ENCODE measurements at regions not wholly inside any gene's neighbourhood (a gene's known extent, or its start where the extent isn't known, plus 50 kb on each side); places are given as distances from the start of the nearest gene placed in this dataset.

DNA sequence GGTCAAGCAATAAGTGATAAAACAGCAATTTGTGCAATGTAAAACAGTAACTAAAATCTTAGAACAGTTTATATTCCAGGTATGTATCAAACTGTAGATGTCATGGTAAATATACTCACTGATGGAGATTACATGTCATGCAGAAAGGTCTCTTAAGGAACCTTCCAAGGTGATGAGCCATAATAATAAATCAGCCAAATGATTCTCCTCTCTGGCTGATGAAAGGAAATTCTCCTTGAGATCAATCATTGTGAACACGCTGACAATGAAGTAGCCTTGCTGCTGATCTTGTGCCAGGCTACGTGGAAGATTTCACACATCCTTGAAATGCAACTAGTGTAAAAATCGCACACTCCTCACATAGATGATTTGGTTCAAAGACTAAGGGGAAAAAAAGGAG is 392.5 kb upstream of the CDH7 start:
- no peak for DNase-seq
- no peaks in the 10 kb centered on the region for H3K36me3 Mint-ChIP-seq (ENCODE audit: low read depth)
- H3K4me3 Mint-ChIP-seq, result no peak overlapping the region
- intact Hi-C loops (cut with micrococcal nuclease), result no loop called here
- no peaks in the 10 kb centered on the region for H3K9me3 Mint-ChIP-seq
- no peaks in the 10 kb centered on the region for H3K4me1 Mint-ChIP-seq
- no peaks in the 10 kb centered on the region for H3K27me3 Mint-ChIP-seq
- no peak overlapping the region for H3K27ac Mint-ChIP-seq

DNA sequence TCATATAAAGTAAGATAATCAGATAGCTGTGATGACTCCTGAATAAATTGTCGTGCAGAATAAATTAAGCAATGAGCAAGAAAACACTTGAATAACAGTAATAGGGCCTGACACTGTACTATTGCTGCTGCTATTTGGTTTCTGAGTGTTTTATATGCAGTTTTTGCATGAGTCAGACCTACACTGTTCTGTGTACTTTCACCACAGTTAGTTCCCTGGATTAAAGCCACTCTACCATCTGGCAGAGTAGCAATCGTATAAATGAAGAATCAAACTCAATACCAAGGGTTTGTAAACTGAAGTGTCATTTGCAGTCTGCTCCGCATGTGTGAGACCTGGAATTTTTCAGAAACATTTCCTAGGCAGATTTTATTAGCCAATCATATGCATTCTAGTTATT is 398.6 kb upstream of the CDH7 start:
- DNase-seq, result no peak
- Mint-ChIP-seq H3K27ac (no peak overlapping the region), H3K9me3 (no peaks in the 10 kb centered on the region), H3K27me3 (no peaks in the 10 kb centered on the region), H3K4me3 (no peak overlapping the region), H3K4me1 (no peaks in the 10 kb centered on the region), H3K36me3 (ENCODE audit: low read depth) (no peaks in the 10 kb centered on the region)
- intact Hi-C loops (cut with micrococcal nuclease), result no loop called here

DNA sequence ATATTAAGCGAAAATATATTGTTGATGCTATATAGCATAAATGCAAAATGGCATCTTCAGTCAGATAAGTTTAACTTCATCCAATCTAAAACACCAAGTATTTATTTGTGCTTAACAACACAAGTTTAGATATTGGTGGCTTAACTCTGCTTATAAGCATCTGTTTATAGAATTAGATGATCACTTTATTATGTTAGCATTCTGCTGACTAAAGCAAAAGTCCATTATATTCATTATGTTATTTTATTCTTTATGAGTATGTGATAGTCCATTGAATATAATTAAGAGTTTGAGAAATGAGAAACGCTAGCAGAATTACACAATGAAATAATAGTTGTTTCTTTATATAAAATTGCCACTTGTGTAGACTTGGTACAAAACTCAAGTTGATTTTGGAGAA is 401.2 kb upstream of the CDH7 start:
- H3K27me3 Mint-ChIP-seq, result no peaks in the 10 kb centered on the region
- DNase-seq, result no peak
- H3K4me1 Mint-ChIP-seq, result no peaks in the 10 kb centered on the region
- H3K36me3 Mint-ChIP-seq (ENCODE audit: low read depth), result no peaks in the 10 kb centered on the region
- no peaks in the 10 kb centered on the region for H3K9me3 Mint-ChIP-seq
- no peak overlapping the region for H3K27ac Mint-ChIP-seq
- intact Hi-C loops (cut with micrococcal nuclease), result no loop called here
- no peak overlapping the region for H3K4me3 Mint-ChIP-seq

DNA sequence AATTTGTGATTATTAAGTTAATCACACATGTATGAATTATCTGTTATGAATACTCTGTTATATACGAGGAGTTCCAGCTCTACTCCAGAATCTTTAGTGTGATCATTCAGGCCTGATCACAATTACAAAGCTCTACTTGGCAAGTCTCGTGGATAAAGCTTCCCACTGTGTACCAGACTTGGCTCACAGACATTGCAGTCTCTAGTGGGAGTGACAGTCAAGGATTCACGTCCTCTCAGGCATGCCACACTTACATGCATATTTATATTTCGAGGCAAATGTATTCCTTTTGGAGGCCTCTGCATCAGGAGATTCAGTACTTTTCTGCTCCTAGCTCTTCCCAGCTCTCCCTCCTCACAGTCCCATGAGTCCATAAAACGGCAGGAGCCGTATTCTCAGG is 403.4 kb upstream of the CDH7 start:
- H3K4me1 Mint-ChIP-seq, result no peaks in the 10 kb centered on the region
- H3K9me3 Mint-ChIP-seq, result no peaks in the 10 kb centered on the region
- no peak overlapping the region for H3K4me3 Mint-ChIP-seq
- no peak for DNase-seq
- no peaks in the 10 kb centered on the region for H3K27me3 Mint-ChIP-seq
- H3K36me3 Mint-ChIP-seq (ENCODE audit: low read depth), result no peaks in the 10 kb centered on the region
- intact Hi-C loops (cut with micrococcal nuclease), result no loop called here
- no peak overlapping the region for H3K27ac Mint-ChIP-seq

DNA sequence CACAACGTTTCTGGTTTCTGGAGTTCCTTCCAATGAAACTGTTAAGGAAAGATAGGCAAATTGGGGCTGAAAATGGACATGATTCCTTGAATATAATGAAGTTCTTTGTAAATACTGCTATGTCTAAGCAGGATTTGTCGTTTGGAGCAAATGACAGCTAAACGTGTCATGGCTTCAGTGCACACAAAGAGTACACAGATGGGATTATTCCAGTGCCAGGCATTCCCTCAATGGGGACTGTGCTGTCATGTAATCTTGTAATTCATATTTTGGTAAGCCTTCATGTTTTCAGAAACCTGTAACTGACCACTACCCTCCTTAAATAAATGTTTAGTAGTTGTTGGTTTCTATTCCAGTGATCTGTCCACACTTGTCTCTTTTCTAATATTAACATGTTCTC is 404.7 kb upstream of the CDH7 start:
- H3K36me3 Mint-ChIP-seq (ENCODE audit: low read depth), result no peaks in the 10 kb centered on the region
- H3K4me3 Mint-ChIP-seq, result no peak overlapping the region
- no peaks in the 10 kb centered on the region for H3K4me1 Mint-ChIP-seq
- H3K27me3 Mint-ChIP-seq, result no peaks in the 10 kb centered on the region
- intact Hi-C loops (cut with micrococcal nuclease), result no loop called here
- no peaks in the 10 kb centered on the region for H3K9me3 Mint-ChIP-seq
- no peak overlapping the region for H3K27ac Mint-ChIP-seq
- no peak for DNase-seq

DNA sequence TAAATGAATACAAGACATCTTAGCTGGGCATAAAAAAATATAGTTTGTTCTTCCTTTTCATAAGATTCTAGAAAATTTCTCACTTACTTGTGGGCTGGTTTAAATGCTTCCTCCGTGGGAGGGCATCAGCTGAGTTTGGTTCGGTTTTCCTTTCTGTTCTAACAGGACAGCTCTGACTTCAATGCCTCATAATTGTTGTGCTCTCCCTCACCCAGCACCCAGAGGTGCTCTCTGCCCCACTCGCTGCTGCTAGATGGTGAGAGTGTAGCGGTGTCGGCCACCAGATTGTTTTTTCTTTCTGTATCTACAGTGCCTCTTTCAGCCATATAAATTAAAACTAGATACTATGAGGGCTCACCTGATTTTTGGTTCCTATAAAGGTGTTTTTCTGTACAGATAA is 407.2 kb upstream of the CDH7 start:
- Mint-ChIP-seq H3K27ac (no peak overlapping the region), H3K9me3 (no peaks in the 10 kb centered on the region), H3K36me3 (ENCODE audit: low read depth) (no peaks in the 10 kb centered on the region), H3K27me3 (no peaks in the 10 kb centered on the region), H3K4me1 (no peaks in the 10 kb centered on the region), H3K4me3 (no peak overlapping the region)
- DNase-seq, result no peak
- intact Hi-C loops (cut with micrococcal nuclease), result no loop called here

DNA sequence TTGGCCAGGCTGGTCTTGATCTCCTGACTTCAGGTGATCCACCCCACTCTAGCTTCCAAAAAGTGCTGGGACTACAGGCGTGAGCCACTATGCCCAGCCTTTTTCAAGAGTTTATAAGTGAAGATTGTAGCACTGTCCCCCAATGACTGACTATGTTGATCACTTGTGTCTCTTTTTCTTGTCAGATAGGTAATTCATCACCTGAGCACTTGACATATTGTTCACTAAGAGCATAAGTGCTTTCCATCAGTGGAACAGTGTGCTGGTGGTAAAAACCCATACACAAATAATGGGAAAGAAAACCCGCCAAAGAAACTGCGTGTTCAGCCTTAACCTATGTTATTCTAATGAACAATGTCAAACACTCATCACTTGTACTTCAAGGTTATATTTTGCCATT is 414.4 kb upstream of the CDH7 start:
- DNase-seq, result no peak
- Mint-ChIP-seq H3K27me3 (no peaks in the 10 kb centered on the region), H3K4me1 (no peaks in the 10 kb centered on the region), H3K9me3 (peaks cover 4% of the 10 kb centered on the region), H3K36me3 (ENCODE audit: low read depth) (no peaks in the 10 kb centered on the region), H3K27ac (no peak overlapping the region), H3K4me3 (no peak overlapping the region)
- intact Hi-C loops (cut with micrococcal nuclease), result no loop called here

DNA sequence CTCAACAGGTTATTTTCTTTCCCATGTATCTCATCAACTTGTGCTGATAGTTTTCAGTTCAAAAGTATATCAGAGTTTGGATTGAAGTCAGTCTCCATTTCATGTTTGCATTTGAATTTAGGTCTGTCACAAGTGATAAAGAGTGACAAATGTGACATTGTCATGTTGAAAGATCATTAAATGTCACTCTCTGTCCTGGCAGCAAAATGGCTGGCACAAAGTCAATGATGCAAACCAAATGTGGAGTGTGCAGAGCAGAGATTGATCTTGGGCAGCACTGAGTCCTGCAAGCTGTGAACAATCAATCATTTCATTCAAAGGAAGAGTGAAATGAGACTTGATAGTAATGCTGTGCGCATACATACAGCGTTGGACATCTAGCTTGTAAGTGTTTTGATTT is 421.8 kb upstream of the CDH7 start:
- DNase-seq, result no peak
- Mint-ChIP-seq H3K27me3 (no peaks in the 10 kb centered on the region), H3K4me1 (no peaks in the 10 kb centered on the region), H3K9me3 (no peaks in the 10 kb centered on the region), H3K36me3 (ENCODE audit: low read depth) (no peaks in the 10 kb centered on the region), H3K4me3 (no peak overlapping the region), H3K27ac (no peak overlapping the region)
- intact Hi-C loops (cut with micrococcal nuclease), result no loop called here

DNA sequence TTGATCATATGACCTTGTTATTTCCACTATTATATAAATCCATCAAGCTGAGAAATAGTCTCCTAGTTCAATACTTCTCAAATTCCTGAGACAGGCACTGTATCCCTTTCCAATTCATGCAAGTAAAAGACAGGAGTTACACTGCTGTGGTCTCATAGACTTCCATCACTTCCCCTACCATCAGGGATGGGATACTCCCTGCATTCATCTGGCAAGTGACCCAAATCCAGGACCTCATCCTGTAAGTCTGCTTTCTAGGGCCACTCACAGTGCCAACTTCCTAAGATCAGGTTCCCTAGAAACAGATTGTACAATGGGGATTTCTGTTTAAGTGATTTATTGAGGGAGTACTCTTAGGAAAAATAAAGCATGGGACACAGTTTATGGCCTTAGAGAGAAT is 424.0 kb upstream of the CDH7 start:
- DNase-seq, result no peak
- no peaks in the 10 kb centered on the region for H3K36me3 Mint-ChIP-seq (ENCODE audit: low read depth)

DNA sequence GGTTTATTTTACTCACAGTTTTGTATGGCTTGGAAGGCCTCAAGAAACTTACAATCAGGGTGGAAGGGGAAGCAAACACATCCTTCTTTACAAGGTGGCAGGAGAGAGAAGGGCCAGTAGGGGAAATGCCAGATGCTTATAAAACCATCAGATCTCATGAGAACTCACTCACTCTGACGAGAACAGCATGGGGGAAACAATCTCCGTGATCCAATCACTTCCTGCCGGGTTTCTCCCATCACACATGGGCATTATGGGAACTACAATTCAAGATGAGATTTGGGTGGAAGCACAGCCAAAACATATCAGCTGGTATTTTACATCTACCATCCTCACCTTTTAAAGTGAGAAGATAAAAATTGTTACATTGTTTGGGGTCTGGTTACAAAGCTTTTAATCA is 427.9 kb upstream of the CDH7 start:
- H3K9me3 Mint-ChIP-seq, result no peaks in the 10 kb centered on the region
- no peak overlapping the region for H3K27ac Mint-ChIP-seq
- H3K27me3 Mint-ChIP-seq, result no peaks in the 10 kb centered on the region
- H3K36me3 Mint-ChIP-seq (ENCODE audit: low read depth), result no peaks in the 10 kb centered on the region
- intact Hi-C loops (cut with micrococcal nuclease), result no loop called here
- no peak for DNase-seq
- H3K4me1 Mint-ChIP-seq, result no peaks in the 10 kb centered on the region
- H3K4me3 Mint-ChIP-seq, result no peak overlapping the region

More for the DNA sequence above, 424.0 kb upstream of the CDH7 start:
- H3K4me3 Mint-ChIP-seq, result no peak overlapping the region
- intact Hi-C loops (cut with micrococcal nuclease), result no loop called here
- no peaks in the 10 kb centered on the region for H3K9me3 Mint-ChIP-seq
- no peaks in the 10 kb centered on the region for H3K4me1 Mint-ChIP-seq
- H3K27ac Mint-ChIP-seq, result no peak overlapping the region
- no peaks in the 10 kb centered on the region for H3K27me3 Mint-ChIP-seq

DNA sequence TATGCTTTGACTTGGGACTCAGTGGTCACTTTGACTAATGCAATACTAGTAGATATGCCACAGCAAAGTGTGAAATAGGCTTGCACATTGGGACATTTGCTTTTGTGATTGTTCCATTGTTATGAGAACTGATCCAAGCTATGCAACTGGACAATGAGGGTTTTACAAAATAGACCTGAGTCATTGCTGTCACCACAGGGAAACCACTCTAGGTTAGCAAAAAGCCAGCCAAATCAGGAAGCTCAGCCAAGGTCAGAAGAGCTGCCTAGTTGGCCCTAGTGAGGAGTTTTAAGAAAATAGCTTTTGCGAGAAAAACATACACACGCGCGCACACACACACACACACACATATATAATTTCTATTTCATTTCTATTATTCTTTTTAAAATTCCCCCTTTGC is 452.4 kb upstream of the CDH7 start:
- intact Hi-C loops (cut with micrococcal nuclease), result no loop called here
- H3K4me3 Mint-ChIP-seq, result no peak overlapping the region
- no peak overlapping the region for H3K27ac Mint-ChIP-seq
- H3K27me3 Mint-ChIP-seq, result no peaks in the 10 kb centered on the region
- no peak for DNase-seq
- H3K36me3 Mint-ChIP-seq (ENCODE audit: low read depth), result no peaks in the 10 kb centered on the region
- no peaks in the 10 kb centered on the region for H3K4me1 Mint-ChIP-seq
- no peaks in the 10 kb centered on the region for H3K9me3 Mint-ChIP-seq

DNA sequence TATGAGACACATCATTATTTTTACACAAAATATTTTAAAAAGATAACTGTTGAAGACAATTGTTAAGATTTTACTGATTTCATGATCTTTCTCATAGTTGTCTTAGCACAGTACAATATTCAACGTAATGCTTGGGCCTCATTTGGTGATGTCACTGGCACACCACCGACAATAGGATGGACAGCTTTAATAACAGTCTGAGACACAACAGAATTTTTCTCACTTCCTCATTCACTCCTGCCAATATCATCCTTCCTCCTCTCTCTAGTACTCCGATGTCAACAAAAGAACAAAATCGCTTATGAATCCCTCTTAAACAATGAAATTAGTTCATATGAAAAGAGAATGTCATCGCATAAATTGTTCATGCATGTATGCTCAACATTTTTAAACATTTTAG is 461.9 kb upstream of the CDH7 start:
- H3K4me1 Mint-ChIP-seq, result no peaks in the 10 kb centered on the region

DNA sequence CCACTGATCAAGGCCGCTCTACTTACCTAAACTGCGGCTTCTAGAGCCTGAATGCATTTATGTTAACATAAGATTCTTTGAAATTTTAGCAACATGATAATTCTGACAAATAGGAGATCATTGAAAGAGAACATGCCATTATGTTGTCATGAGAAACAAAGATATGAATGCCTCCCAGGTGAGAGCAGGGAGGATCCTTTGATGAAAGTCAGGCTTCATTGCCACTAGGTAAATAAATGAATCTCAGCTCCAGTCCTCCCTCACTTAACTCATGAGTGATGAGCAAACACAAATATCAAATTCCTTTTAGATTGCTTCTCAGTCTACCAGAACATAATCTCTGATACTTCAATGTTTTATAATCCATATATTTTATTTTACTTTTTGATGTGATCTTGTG is 463.2 kb upstream of the CDH7 start:
- no peak overlapping the region for H3K4me3 Mint-ChIP-seq
- no peaks in the 10 kb centered on the region for H3K36me3 Mint-ChIP-seq (ENCODE audit: low read depth)
- no peaks in the 10 kb centered on the region for H3K27me3 Mint-ChIP-seq
- no peak for DNase-seq
- no peak overlapping the region for H3K27ac Mint-ChIP-seq
- H3K9me3 Mint-ChIP-seq, result peaks cover 10% of the 10 kb centered on the region
- no peaks in the 10 kb centered on the region for H3K4me1 Mint-ChIP-seq
- intact Hi-C loops (cut with micrococcal nuclease), result no loop called here

More for the DNA sequence above, 461.9 kb upstream of the CDH7 start:
- intact Hi-C loops (cut with micrococcal nuclease), result no loop called here
- H3K27me3 Mint-ChIP-seq, result no peaks in the 10 kb centered on the region
- DNase-seq, result no peak
- peaks cover 10% of the 10 kb centered on the region for H3K9me3 Mint-ChIP-seq
- H3K27ac Mint-ChIP-seq, result no peak overlapping the region
- H3K36me3 Mint-ChIP-seq (ENCODE audit: low read depth), result no peaks in the 10 kb centered on the region
- no peak overlapping the region for H3K4me3 Mint-ChIP-seq

DNA sequence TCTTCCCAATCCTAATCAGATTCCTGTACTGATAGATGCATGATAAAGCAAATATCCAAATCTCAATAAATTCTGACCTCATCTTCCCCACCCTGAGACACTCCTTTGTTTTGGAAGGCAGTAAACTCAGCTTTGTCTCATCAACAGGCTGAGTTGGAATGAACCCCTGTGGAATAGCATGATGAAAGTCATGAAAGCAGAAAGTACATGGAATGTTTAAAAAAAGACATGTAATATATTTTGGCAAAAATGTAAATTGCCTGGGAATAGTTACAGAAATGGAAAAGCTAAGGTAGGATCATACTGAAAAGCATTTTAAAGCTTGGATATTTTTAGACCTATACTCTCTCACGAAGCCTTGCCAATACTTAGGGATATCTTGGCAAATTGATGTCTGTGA is 468.7 kb upstream of the CDH7 start:
- Mint-ChIP-seq H3K27me3 (no peaks in the 10 kb centered on the region), H3K27ac (no peak overlapping the region), H3K4me3 (no peak overlapping the region), H3K9me3 (peaks cover 17% of the 10 kb centered on the region), H3K36me3 (ENCODE audit: low read depth) (no peaks in the 10 kb centered on the region), H3K4me1 (no peaks in the 10 kb centered on the region)
- no peak for DNase-seq
- intact Hi-C loops (cut with micrococcal nuclease), result no loop called here

DNA sequence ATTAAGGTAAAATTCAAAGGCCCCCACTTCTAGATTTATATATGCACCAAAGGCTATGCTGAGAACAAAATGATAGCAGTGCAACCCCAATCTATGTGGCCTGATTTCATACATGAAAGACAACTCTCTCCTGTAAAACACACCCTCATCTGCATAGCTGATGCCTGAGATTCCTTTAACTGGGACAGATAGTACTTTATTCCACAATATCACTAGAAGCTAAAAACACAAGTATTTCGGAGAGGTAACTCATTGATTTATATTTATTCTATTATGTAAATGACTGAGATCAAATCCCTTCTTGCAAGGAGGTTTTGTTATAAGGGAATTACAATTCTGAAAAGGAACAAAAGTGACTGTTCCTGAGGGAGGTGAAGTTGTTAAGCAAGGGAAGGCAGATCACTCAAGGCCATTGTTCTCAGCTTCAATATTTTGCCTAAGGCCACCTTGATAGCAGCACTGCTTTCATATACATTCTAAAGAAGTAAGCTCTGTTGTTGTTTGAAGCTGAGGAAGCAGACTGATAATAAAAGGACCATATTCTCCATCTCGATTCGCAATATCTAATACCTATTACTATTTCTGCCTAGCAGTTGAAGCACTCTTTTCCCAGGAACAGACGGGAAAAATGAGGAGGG is 471.0 kb upstream of the CDH7 start:
- intact Hi-C loops (cut with micrococcal nuclease), result no loop called here
- Mint-ChIP-seq H3K4me1 (no peaks in the 10 kb centered on the region), H3K27ac (no peak overlapping the region), H3K4me3 (no peak overlapping the region), H3K27me3 (no peaks in the 10 kb centered on the region), H3K9me3 (peaks cover 12% of the 10 kb centered on the region), H3K36me3 (ENCODE audit: low read depth) (no peaks in the 10 kb centered on the region)
- no peak for DNase-seq
